SH-SY5Y (cell line): ENCODE measurements at regions not wholly inside any gene's neighbourhood (a gene's known extent, or its start where the extent isn't known, plus 50 kb on each side); places are given as distances from the start of the nearest gene placed in this dataset.

Experiments
- GATA2 ChIP-seq: IDR thresholded peaks from 2 replicates; pipeline ENCODE4 v1.6.1; 2011; ENCODE audit warnings: mild to moderate bottlenecking, low read depth, low read length
- GATA3 ChIP-seq: IDR thresholded peaks from 2 replicates; pipeline ENCODE4 v1.6.1; 2011; ENCODE audit warnings: low read depth, mild to moderate bottlenecking, low read length, moderate library complexity

- TF ChIP-seq GATA2 (no peak), GATA3 (no peak)
These were observed 406.9 kb downstream of the OXSM start for GRCh38 chr3:26196781-26197180.
